ENCODE measurements at regions not wholly inside any gene's neighbourhood (a gene's known extent, or its start where the extent isn't known, plus 50 kb on each side); places are given as distances from the start of the nearest gene placed in this dataset.

GRCh38 chrX:4268676-4269075 is 555.2 kb upstream of the PRKX start:
- TF ChIP-seq ESRRG (CRISPR knock-in tag; IDR thresholded peaks at IDR 0.05) (no peak), CREB5 (CRISPR knock-in tag; IDR thresholded peaks at IDR 0.05; ENCODE audit: low read depth) (no peak), ARNTL (CRISPR knock-in tag; IDR thresholded peaks at IDR 0.05; ENCODE audit: borderline replicate concordance, low read depth) (no peak), RARB (CRISPR knock-in tag; IDR thresholded peaks at IDR 0.05) (no peak), GLIS3 (CRISPR knock-in tag; IDR thresholded peaks at IDR 0.05) (no peak), TCF4 (CRISPR knock-in tag; IDR thresholded peaks at IDR 0.05; ENCODE audit: borderline replicate concordance) (no peak), CSDC2 (CRISPR knock-in tag; IDR thresholded peaks at IDR 0.05) (no peak), ISL1 (CRISPR knock-in tag; IDR thresholded peaks at IDR 0.05) (no peak), POU6F1 (CRISPR knock-in tag; IDR thresholded peaks at IDR 0.05; ENCODE audit: borderline replicate concordance, low read depth) (no peak), BACH2 (CRISPR knock-in tag; IDR thresholded peaks at IDR 0.05; ENCODE audit: borderline replicate concordance) (no peak), ZNF8 (CRISPR knock-in tag; IDR thresholded peaks at IDR 0.05) (no peak), CSRNP3 (CRISPR knock-in tag; IDR thresholded peaks at IDR 0.05) (no peak), ZFP3 (CRISPR knock-in tag; IDR thresholded peaks at IDR 0.05) (no peak), ZC3H10 (CRISPR knock-in tag; IDR thresholded peaks at IDR 0.05) (no peak), ZNF70 (CRISPR knock-in tag; IDR thresholded peaks at IDR 0.05) (no peak), TOX (CRISPR knock-in tag; IDR thresholded peaks at IDR 0.05; ENCODE audit: borderline replicate concordance) (no peak), ZFP30 (CRISPR knock-in tag; IDR thresholded peaks at IDR 0.05) (no peak)
- TF ChIP-seq, protein P1, sequence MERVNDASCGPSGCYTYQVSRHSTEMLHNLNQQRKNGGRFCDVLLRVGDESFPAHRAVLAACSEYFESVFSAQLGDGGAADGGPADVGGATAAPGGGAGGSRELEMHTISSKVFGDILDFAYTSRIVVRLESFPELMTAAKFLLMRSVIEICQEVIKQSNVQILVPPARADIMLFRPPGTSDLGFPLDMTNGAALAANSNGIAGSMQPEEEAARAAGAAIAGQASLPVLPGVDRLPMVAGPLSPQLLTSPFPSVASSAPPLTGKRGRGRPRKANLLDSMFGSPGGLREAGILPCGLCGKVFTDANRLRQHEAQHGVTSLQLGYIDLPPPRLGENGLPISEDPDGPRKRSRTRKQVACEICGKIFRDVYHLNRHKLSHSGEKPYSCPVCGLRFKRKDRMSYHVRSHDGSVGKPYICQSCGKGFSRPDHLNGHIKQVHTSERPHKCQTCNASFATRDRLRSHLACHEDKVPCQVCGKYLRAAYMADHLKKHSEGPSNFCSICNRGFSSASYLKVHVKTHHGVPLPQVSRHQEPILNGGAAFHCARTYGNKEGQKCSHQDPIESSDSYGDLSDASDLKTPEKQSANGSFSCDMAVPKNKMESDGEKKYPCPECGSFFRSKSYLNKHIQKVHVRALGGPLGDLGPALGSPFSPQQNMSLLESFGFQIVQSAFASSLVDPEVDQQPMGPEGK (CRISPR knock-in tag; IDR thresholded peaks at IDR 0.05; ENCODE audit: borderline replicate concordance), result no peak
- no peak for ATAC-seq

- TF ChIP-seq ZFP3 (CRISPR knock-in tag; IDR thresholded peaks at IDR 0.05) (no peak), ZNF565 (CRISPR knock-in tag; conservative IDR thresholded peaks at IDR 0.05; ENCODE audit: low read depth) (no peak), CREB5 (CRISPR knock-in tag; IDR thresholded peaks at IDR 0.05; ENCODE audit: low read depth) (no peak), ARNTL (CRISPR knock-in tag; IDR thresholded peaks at IDR 0.05; ENCODE audit: borderline replicate concordance, low read depth) (no peak), ISL1 (CRISPR knock-in tag; IDR thresholded peaks at IDR 0.05) (no peak), GLIS3 (CRISPR knock-in tag; IDR thresholded peaks at IDR 0.05) (no peak), RARB (CRISPR knock-in tag; IDR thresholded peaks at IDR 0.05) (no peak), BACH2 (CRISPR knock-in tag; IDR thresholded peaks at IDR 0.05; ENCODE audit: borderline replicate concordance) (no peak), ZNF8 (CRISPR knock-in tag; IDR thresholded peaks at IDR 0.05) (no peak), SNAI2 (CRISPR knock-in tag; IDR thresholded peaks at IDR 0.05) (no peak), ZNF70 (CRISPR knock-in tag; IDR thresholded peaks at IDR 0.05) (no peak), ESRRG (CRISPR knock-in tag; IDR thresholded peaks at IDR 0.05) (no peak)
- TF ChIP-seq, protein P1 (CRISPR knock-in tag; IDR thresholded peaks at IDR 0.05; ENCODE audit: borderline replicate concordance), result no peak
- TF ChIP-seq, protein P2, sequence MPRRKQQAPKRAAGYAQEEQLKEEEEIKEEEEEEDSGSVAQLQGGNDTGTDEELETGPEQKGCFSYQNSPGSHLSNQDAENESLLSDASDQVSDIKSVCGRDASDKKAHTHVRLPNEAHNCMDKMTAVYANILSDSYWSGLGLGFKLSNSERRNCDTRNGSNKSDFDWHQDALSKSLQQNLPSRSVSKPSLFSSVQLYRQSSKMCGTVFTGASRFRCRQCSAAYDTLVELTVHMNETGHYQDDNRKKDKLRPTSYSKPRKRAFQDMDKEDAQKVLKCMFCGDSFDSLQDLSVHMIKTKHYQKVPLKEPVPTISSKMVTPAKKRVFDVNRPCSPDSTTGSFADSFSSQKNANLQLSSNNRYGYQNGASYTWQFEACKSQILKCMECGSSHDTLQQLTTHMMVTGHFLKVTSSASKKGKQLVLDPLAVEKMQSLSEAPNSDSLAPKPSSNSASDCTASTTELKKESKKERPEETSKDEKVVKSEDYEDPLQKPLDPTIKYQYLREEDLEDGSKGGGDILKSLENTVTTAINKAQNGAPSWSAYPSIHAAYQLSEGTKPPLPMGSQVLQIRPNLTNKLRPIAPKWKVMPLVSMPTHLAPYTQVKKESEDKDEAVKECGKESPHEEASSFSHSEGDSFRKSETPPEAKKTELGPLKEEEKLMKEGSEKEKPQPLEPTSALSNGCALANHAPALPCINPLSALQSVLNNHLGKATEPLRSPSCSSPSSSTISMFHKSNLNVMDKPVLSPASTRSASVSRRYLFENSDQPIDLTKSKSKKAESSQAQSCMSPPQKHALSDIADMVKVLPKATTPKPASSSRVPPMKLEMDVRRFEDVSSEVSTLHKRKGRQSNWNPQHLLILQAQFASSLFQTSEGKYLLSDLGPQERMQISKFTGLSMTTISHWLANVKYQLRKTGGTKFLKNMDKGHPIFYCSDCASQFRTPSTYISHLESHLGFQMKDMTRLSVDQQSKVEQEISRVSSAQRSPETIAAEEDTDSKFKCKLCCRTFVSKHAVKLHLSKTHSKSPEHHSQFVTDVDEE (CRISPR knock-in tag; IDR thresholded peaks at IDR 0.05), result no peak
- ATAC-seq, result no peak
These were observed 551.6 kb upstream of the PRKX start for GRCh38 chrX:4265036-4265435.
